ENCODE measurements at regions not wholly inside any gene's neighbourhood (a gene's known extent, or its start where the extent isn't known, plus 50 kb on each side); places are given as distances from the start of the nearest gene placed in this dataset.

- ATAC-seq (no peak), DNase-seq (ENCODE audit: low spot score) (no peak)
- no peak overlapping the region for H3K4me3 Mint-ChIP-seq
- POLR2A ChIA-PET: no interaction called here
- no peak overlapping the region for H3K27ac Mint-ChIP-seq
- peaks cover 30% of the 10 kb centered on the region for H3K36me3 Mint-ChIP-seq
- CTCF ChIA-PET: no interaction called here
- H3K4me1 Mint-ChIP-seq: 0 out of 2 replicates have a peak, but pooled peaks cover 2% of the 10 kb centered on the region
- no peaks in the 10 kb centered on the region for H3K27me3 Mint-ChIP-seq (ENCODE audit: low read depth)
- TF ChIP-seq HMGA2 (CRISPR knock-in tag; IDR thresholded peaks at IDR 0.05) (peak; percentile 53; the same call in 1 of the 2 replicates), FOXJ3 (CRISPR knock-in tag; IDR thresholded peaks at IDR 0.05; ENCODE audit: borderline replicate concordance) (no peak)
- H3K9me3 Mint-ChIP-seq: peaks cover 37% of the 10 kb centered on the region
Observed at GRCh38 chr14:34348592-34348991, 113.4 kb downstream of the SPTSSA start.

GRCh38 chr14:34347683-34348082 is 114.4 kb downstream of the SPTSSA start:
- H3K4me1 Mint-ChIP-seq: 0 out of 2 replicates have a peak, but pooled peaks cover 2% of the 10 kb centered on the region
- peaks cover 2% of the 10 kb centered on the region; the same call in 1 of the 2 replicates for H3K27me3 Mint-ChIP-seq (ENCODE audit: low read depth)
- no peak overlapping the region for H3K4me3 Mint-ChIP-seq
- ChIA-PET CTCF (no interaction called here), POLR2A (no interaction called here)
- ATAC-seq (no peak), DNase-seq (ENCODE audit: low spot score) (no peak)
- H3K27ac Mint-ChIP-seq: no peak overlapping the region
- TF ChIP-seq EMX1 (CRISPR knock-in tag; IDR thresholded peaks at IDR 0.05) (no peak), ZNF532 (CRISPR knock-in tag; IDR thresholded peaks at IDR 0.05; ENCODE audit: borderline replicate concordance) (no peak), JUN (CRISPR knock-in tag; IDR thresholded peaks at IDR 0.05) (no peak), NR3C1 (CRISPR knock-in tag; conservative IDR thresholded peaks at IDR 0.05; ENCODE audit: low read depth) (no peak), ZNF263 (CRISPR knock-in tag; IDR thresholded peaks at IDR 0.05; ENCODE audit: low read depth) (no peak), TEAD4 (CRISPR knock-in tag; IDR thresholded peaks at IDR 0.05) (no peak), ZNF281 (CRISPR knock-in tag; IDR thresholded peaks at IDR 0.05) (no peak), ZNF219 (CRISPR knock-in tag; IDR thresholded peaks at IDR 0.05; ENCODE audit: borderline replicate concordance) (no peak), ETV6 (CRISPR knock-in tag; IDR thresholded peaks at IDR 0.05) (no peak), TP53 (CRISPR knock-in tag; IDR thresholded peaks at IDR 0.05) (no peak), ZNF671 (CRISPR knock-in tag; IDR thresholded peaks at IDR 0.05) (no peak), NR2C2 (CRISPR knock-in tag; IDR thresholded peaks at IDR 0.05) (no peak), TCF7 (CRISPR knock-in tag; IDR thresholded peaks at IDR 0.05; ENCODE audit: low read depth) (no peak), CBFB (CRISPR knock-in tag; IDR thresholded peaks at IDR 0.05; ENCODE audit: low read depth) (no peak), FOXK1 (CRISPR knock-in tag; IDR thresholded peaks at IDR 0.05) (no peak), HMGA2 (CRISPR knock-in tag; IDR thresholded peaks at IDR 0.05) (no peak), ZBTB43 (CRISPR knock-in tag; IDR thresholded peaks at IDR 0.05) (no peak)
- TF ChIP-seq, protein P1, sequence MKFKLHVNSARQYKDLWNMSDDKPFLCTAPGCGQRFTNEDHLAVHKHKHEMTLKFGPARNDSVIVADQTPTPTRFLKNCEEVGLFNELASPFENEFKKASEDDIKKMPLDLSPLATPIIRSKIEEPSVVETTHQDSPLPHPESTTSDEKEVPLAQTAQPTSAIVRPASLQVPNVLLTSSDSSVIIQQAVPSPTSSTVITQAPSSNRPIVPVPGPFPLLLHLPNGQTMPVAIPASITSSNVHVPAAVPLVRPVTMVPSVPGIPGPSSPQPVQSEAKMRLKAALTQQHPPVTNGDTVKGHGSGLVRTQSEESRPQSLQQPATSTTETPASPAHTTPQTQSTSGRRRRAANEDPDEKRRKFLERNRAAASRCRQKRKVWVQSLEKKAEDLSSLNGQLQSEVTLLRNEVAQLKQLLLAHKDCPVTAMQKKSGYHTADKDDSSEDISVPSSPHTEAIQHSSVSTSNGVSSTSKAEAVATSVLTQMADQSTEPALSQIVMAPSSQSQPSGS (CRISPR knock-in tag; IDR thresholded peaks at IDR 0.05; ENCODE audit: borderline replicate concordance, low read depth): no peak
- TF ChIP-seq, protein P2, sequence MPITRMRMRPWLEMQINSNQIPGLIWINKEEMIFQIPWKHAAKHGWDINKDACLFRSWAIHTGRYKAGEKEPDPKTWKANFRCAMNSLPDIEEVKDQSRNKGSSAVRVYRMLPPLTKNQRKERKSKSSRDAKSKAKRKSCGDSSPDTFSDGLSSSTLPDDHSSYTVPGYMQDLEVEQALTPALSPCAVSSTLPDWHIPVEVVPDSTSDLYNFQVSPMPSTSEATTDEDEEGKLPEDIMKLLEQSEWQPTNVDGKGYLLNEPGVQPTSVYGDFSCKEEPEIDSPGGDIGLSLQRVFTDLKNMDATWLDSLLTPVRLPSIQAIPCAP (CRISPR knock-in tag; IDR thresholded peaks at IDR 0.05): no peak
- TF ChIP-seq, protein P3, sequence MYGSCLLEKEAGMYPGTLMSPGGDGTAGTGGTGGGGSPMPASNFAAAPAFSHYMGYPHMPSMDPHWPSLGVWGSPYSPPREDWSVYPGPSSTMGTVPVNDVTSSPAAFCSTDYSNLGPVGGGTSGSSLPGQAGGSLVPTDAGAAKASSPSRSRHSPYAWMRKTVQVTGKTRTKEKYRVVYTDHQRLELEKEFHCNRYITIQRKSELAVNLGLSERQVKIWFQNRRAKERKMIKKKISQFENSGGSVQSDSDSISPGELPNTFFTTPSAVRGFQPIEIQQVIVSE (CRISPR knock-in tag; IDR thresholded peaks at IDR 0.05; ENCODE audit: borderline replicate concordance): no peak
- peaks cover 39% of the 10 kb centered on the region for H3K36me3 Mint-ChIP-seq
- peaks cover 46% of the 10 kb centered on the region for H3K9me3 Mint-ChIP-seq
